ENCODE measurements at regions not wholly inside any gene's neighbourhood (a gene's known extent, or its start where the extent isn't known, plus 50 kb on each side); places are given as distances from the start of the nearest gene placed in this dataset.

GRCh38 chr17:70912716-70913485 lies 743.6 kb downstream of the KCNJ2 start:
- Histone ChIP-seq H3K14ac (ENCODE audit: low read length) (no peak overlapping the region), H3K27ac (ENCODE audit: low read depth, low read length) (no peak overlapping the region), H3K4me2 (ENCODE audit: low read length) (no peak overlapping the region), H2BK12ac (ENCODE audit: low read length) (no peak overlapping the region), H3K4me1 (ENCODE audit: control insufficient read depth in 1 of 2, insufficient read depth in 2 of 2, low read length in 2 of 2) (no peaks in the 10 kb centered on the region), H3K9me3 (ENCODE audit: insufficient read depth, low read depth, low read length) (peaks cover 7% of the 10 kb centered on the region), H3K18ac (ENCODE audit: low read length) (no peak overlapping the region), H3K27me3 (ENCODE audit: insufficient read depth, low read length) (no peaks in the 10 kb centered on the region), H3K79me2 (ENCODE audit: control insufficient read depth, insufficient read depth, low read length, poor library complexity) (no peaks in the 10 kb centered on the region), H4K12ac (ENCODE audit: low read depth, low read length) (no peak overlapping the region), H3K23ac (ENCODE audit: low read length) (no peak overlapping the region), H2AFZ (ENCODE audit: insufficient read depth, low read length, poor library complexity) (no peak overlapping the region), H3K4ac (ENCODE audit: low read depth, low read length) (no peak overlapping the region), H3K79me1 (ENCODE audit: low read length) (no peaks in the 10 kb centered on the region), H4K91ac (ENCODE audit: low read depth, low read length) (no peak overlapping the region), H3K4me3 (ENCODE audit: low read depth, low read length) (no peak overlapping the region), H3K9ac (ENCODE audit: low read length) (no peak overlapping the region), H2BK120ac (ENCODE audit: insufficient read depth, low read length, poor library complexity) (no peak overlapping the region), H3K36me3 (ENCODE audit: control insufficient read depth in 1 of 2, insufficient read depth in 2 of 2, low read length in 2 of 2) (no peaks in the 10 kb centered on the region), H4K8ac (ENCODE audit: low read depth, low read length) (no peak overlapping the region), H2BK5ac (ENCODE audit: low read depth, low read length, poor library complexity) (no peak overlapping the region), H2AK5ac (ENCODE audit: low read length) (no peak overlapping the region)
- DNase-seq, result no peak
- WGBS (ENCODE audit: extremely low coverage, insufficient coverage, insufficient read length), result no CpG with 5 or more reads among the region's 4 CpGs

- Histone ChIP-seq H2BK120ac (ENCODE audit: insufficient read depth, low read length, poor library complexity) (no peak overlapping the region), H3K23ac (ENCODE audit: low read length) (no peak overlapping the region), H3K9ac (ENCODE audit: low read length) (no peak overlapping the region), H2BK12ac (ENCODE audit: low read length) (no peak overlapping the region), H3K18ac (ENCODE audit: low read length) (no peak overlapping the region), H3K36me3 (ENCODE audit: control insufficient read depth in 1 of 2, insufficient read depth in 2 of 2, low read length in 2 of 2) (no peaks in the 10 kb centered on the region), H4K12ac (ENCODE audit: low read depth, low read length) (no peak overlapping the region), H2BK5ac (ENCODE audit: low read depth, low read length, poor library complexity) (no peak overlapping the region), H3K4me3 (ENCODE audit: low read depth, low read length) (no peak overlapping the region), H3K14ac (ENCODE audit: low read length) (no peak overlapping the region), H3K9me3 (ENCODE audit: insufficient read depth, low read depth, low read length) (peaks cover 10% of the 10 kb centered on the region), H4K8ac (ENCODE audit: low read depth, low read length) (no peak overlapping the region), H3K79me2 (ENCODE audit: control insufficient read depth, insufficient read depth, low read length, poor library complexity) (no peaks in the 10 kb centered on the region), H3K79me1 (ENCODE audit: low read length) (no peaks in the 10 kb centered on the region), H4K91ac (ENCODE audit: low read depth, low read length) (no peak overlapping the region), H2AFZ (ENCODE audit: insufficient read depth, low read length, poor library complexity) (no peak overlapping the region), H3K27ac (ENCODE audit: low read depth, low read length) (no peak overlapping the region), H3K4ac (ENCODE audit: low read depth, low read length) (no peak overlapping the region), H3K4me2 (ENCODE audit: low read length) (no peak overlapping the region), H3K27me3 (ENCODE audit: insufficient read depth, low read length) (no peaks in the 10 kb centered on the region), H2AK5ac (ENCODE audit: low read length) (no peak overlapping the region), H3K4me1 (ENCODE audit: control insufficient read depth in 1 of 2, insufficient read depth in 2 of 2, low read length in 2 of 2) (no peaks in the 10 kb centered on the region)
- no peak for DNase-seq
Measured at GRCh38 chr17:70916469-70916868, 747.1 kb downstream of the KCNJ2 start.

- Histone ChIP-seq H3K4me1 (ENCODE audit: control insufficient read depth in 1 of 2, insufficient read depth in 2 of 2, low read length in 2 of 2) (no peaks in the 10 kb centered on the region), H3K36me3 (ENCODE audit: control insufficient read depth in 1 of 2, insufficient read depth in 2 of 2, low read length in 2 of 2) (no peaks in the 10 kb centered on the region), H3K27ac (ENCODE audit: low read depth, low read length) (no peak overlapping the region), H2AFZ (ENCODE audit: insufficient read depth, low read length, poor library complexity) (no peak overlapping the region), H2BK120ac (ENCODE audit: insufficient read depth, low read length, poor library complexity) (no peak overlapping the region), H3K18ac (ENCODE audit: low read length) (no peak overlapping the region), H3K79me1 (ENCODE audit: low read length) (no peaks in the 10 kb centered on the region), H3K4me3 (ENCODE audit: low read depth, low read length) (no peak overlapping the region), H3K79me2 (ENCODE audit: control insufficient read depth, insufficient read depth, low read length, poor library complexity) (no peaks in the 10 kb centered on the region), H3K9ac (ENCODE audit: low read length) (no peak overlapping the region), H4K91ac (ENCODE audit: low read depth, low read length) (no peak overlapping the region), H2BK12ac (ENCODE audit: low read length) (no peak overlapping the region), H3K27me3 (ENCODE audit: insufficient read depth, low read length) (no peaks in the 10 kb centered on the region), H3K14ac (ENCODE audit: low read length) (no peak overlapping the region), H3K4ac (ENCODE audit: low read depth, low read length) (no peak overlapping the region), H2AK5ac (ENCODE audit: low read length) (no peak overlapping the region), H2BK5ac (ENCODE audit: low read depth, low read length, poor library complexity) (no peak overlapping the region), H4K12ac (ENCODE audit: low read depth, low read length) (no peak overlapping the region), H3K23ac (ENCODE audit: low read length) (no peak overlapping the region), H3K9me3 (ENCODE audit: insufficient read depth, low read depth, low read length) (peaks cover 10% of the 10 kb centered on the region), H3K4me2 (ENCODE audit: low read length) (no peak overlapping the region), H4K8ac (ENCODE audit: low read depth, low read length) (no peak overlapping the region)
- WGBS (ENCODE audit: extremely low coverage, insufficient coverage, insufficient read length), result no CpG with 5 or more reads among the region's 1 CpG
- no peak for DNase-seq
Measured at GRCh38 chr17:70919241-70919640, 749.9 kb downstream of the KCNJ2 start.

- no peak overlapping the region for H2AK5ac ChIP-seq (ENCODE audit: low read length)
- H2AFZ ChIP-seq (ENCODE audit: insufficient read depth, low read length, poor library complexity), result no peak overlapping the region
- H3K79me1 ChIP-seq (ENCODE audit: low read length), result no peaks in the 10 kb centered on the region
- WGBS (ENCODE audit: extremely low coverage, insufficient coverage, insufficient read length), result no CpG with 5 or more reads among the region's 1 CpG
- peaks cover 10% of the 10 kb centered on the region for H3K9me3 ChIP-seq (ENCODE audit: insufficient read depth, low read depth, low read length)
- no peak overlapping the region for H4K91ac ChIP-seq (ENCODE audit: low read depth, low read length)
- H3K23ac ChIP-seq (ENCODE audit: low read length), result no peak overlapping the region
- no peak overlapping the region for H3K4me2 ChIP-seq (ENCODE audit: low read length)
- H3K9ac ChIP-seq (ENCODE audit: low read length), result no peak overlapping the region
- H3K27me3 ChIP-seq (ENCODE audit: insufficient read depth, low read length), result no peaks in the 10 kb centered on the region
- H3K14ac ChIP-seq (ENCODE audit: low read length), result no peak overlapping the region
- no peak overlapping the region for H2BK5ac ChIP-seq (ENCODE audit: low read depth, low read length, poor library complexity)
- H3K36me3 ChIP-seq (ENCODE audit: control insufficient read depth in 1 of 2, insufficient read depth in 2 of 2, low read length in 2 of 2), result no peaks in the 10 kb centered on the region
- H4K12ac ChIP-seq (ENCODE audit: low read depth, low read length), result no peak overlapping the region
- H2BK120ac ChIP-seq (ENCODE audit: insufficient read depth, low read length, poor library complexity), result no peak overlapping the region
- no peak overlapping the region for H2BK12ac ChIP-seq (ENCODE audit: low read length)
- H3K79me2 ChIP-seq (ENCODE audit: control insufficient read depth, insufficient read depth, low read length, poor library complexity), result no peaks in the 10 kb centered on the region
- H4K8ac ChIP-seq (ENCODE audit: low read depth, low read length), result no peak overlapping the region
- no peak overlapping the region for H3K4ac ChIP-seq (ENCODE audit: low read depth, low read length)
- no peaks in the 10 kb centered on the region for H3K4me1 ChIP-seq (ENCODE audit: control insufficient read depth in 1 of 2, insufficient read depth in 2 of 2, low read length in 2 of 2)
- H3K18ac ChIP-seq (ENCODE audit: low read length), result no peak overlapping the region
- no peak overlapping the region for H3K27ac ChIP-seq (ENCODE audit: low read depth, low read length)
- no peak overlapping the region for H3K4me3 ChIP-seq (ENCODE audit: low read depth, low read length)
- no peak for DNase-seq
Measured at GRCh38 chr17:70920416-70920815, 751.1 kb downstream of the KCNJ2 start.
